HG03280 (cell line): ENCODE measurements at regions not wholly inside any gene's neighbourhood (a gene's known extent, or its start where the extent isn't known, plus 50 kb on each side); places are given as distances from the start of the nearest gene placed in this dataset.

Source experiments
- ATAC-seq: cut with Tn5 transposase; IDR thresholded peaks from one replicate; pipeline ENCODE4 v1.9.1; 2021; ENCODE audit warnings: mild to moderate bottlenecking, moderate library complexity; ENCODE audit not compliant: unreplicated experiment

DNA sequence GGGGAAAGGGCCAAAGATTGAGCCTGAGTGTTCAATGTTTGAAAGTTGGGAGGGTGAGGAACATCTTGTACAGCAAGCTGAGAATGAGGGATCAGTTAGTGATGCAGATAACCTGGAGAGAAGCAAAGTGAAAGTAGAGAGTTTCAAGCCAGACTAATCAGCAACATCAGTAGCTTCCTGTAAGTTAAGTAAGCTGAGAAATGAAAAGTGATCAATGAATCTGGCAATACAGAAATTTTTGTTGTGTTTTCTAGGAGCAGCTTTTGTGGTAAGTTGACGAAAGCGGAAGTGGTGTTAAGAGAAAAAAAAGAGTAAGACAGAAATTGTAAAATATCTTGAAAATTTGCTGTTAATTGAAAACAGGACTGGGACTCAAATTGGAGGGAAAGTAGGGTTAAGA, 855.5 kb upstream of the MAP3K7 start:
- no peak for ATAC-seq

DNA sequence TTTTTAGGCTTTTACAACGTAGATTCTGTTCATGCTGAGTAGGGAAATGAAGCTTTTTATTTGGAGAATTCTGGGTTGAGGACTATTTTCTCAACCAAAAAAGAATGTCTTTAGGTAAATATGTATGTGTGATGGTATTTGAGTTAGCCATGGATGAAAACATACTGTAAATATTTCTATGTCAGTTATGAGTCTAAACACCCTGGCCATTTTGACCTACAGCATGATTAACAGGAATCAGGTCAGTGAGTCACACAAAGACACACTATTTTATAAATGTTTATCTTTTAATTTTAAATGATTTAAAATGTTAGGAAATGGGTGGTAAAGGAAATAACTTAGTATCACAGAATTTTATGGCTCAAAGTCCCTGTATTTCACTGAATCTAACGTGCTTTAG, 851.7 kb upstream of the MAP3K7 start:
- ATAC-seq = no peak

- ATAC-seq = no peak
Measured at GRCh38 chr6:91437315-91437729, 850.5 kb upstream of the MAP3K7 start.

DNA sequence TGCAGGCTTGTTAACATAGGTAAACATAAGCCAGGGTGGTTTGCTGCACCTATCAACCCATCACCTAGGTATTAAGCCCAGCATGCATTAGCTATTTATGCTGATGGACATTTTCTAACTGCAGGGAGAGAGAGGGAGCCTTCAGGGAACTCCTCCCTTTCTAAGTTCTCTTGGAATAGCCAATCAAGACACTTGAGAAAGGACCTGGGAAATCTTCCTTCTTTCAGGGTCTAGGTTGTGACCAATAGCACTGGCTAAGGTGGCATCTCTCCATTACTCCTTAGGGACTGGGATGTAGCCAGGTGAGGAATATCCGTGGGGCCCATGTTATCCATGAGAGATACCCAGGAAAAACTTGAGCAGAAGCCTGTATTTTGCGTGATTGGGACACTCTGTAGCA, 849.6 kb upstream of the MAP3K7 start:
- no peak for ATAC-seq

GRCh38 chr6:91435630-91436029, 848.8 kb upstream of the MAP3K7 start:
- no peak for ATAC-seq

DNA sequence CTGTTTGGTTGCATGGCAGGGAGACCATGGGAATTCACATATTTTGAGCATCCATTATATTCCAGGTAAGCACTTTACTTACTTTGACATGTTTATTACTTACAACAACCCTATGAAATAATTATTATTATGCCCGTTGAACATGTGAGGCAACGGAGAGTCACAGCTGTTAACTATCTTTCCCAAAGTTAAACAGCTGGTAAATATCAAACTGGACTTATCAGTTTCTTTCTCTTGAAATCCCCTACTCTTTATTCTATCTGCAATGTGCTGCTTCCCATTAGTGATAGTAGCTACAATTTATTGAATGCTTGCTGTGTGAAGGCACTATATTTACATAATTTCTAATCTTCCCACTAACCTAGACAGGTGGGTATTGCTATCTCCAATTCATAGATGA, 847.7 kb upstream of the MAP3K7 start:
- ATAC-seq = no peak

DNA sequence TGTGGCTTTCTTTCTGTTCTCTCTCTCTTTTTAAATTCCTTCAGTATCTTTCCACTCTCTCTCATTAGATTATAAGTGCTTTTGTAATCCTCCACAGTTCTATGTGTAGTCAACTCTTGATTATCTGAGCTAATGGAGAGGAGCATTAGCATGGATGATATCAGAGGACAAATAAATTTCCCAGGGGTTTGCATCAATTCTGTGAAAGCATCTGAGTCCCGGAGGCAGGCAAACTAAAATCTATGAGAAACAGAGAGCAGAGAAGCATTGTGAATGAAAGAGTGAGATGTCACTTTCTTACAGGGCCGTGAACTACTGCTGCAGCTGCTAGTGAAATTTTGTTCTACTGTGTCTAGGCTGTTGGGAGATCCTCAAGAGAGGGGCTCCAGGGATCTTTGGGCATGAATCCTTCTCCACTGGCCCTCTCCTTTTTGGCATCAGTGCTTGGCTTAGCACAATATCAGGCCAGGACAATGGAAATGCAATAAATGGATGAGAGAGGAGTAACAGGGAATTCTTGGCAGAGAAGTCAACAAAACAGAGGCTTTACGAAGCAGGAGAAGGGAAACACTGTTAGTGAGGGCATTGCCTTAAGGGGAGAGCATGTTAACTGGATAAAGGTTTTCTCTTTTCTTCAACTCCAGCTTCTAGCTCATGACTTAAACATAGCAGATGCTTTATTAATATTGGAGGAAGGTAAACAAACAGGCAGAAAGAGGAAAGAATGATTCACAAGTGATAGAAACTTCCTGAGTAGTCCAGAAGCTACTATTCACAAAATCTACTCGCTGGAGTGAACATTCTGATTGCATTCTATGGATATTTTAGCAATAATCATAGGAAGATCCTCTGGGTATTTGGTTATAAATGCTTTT, 847.0 kb upstream of the MAP3K7 start:
- no peak for ATAC-seq

- no peak for ATAC-seq
Measured at GRCh38 chr6:91428953-91429560, 842.2 kb upstream of the MAP3K7 start.

- ATAC-seq = no peak
Measured at GRCh38 chr6:91428296-91428695, 841.4 kb upstream of the MAP3K7 start.

DNA sequence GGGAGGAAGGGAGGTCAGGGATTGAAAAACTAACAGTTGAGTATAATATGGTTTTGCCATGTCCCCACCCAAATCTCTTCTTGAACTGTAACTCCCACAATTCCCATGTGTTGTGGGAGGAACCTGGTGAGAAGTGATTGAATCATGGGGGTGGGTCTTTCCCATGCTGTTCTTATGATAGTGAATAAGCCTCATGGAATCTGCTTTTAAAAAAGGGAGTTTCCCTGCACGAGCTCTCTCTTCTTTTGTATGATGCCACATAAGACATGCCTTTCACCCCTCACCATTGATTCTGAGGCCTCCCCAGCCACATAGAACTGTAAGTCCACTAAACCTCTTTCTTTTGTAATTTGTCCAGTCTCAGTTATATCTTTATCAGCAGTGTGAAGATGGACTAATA, 833.4 kb upstream of the MAP3K7 start:
- no peak for ATAC-seq

GRCh38 chr6:91415031-91415605, 828.2 kb upstream of the MAP3K7 start:
- ATAC-seq = no peak

DNA sequence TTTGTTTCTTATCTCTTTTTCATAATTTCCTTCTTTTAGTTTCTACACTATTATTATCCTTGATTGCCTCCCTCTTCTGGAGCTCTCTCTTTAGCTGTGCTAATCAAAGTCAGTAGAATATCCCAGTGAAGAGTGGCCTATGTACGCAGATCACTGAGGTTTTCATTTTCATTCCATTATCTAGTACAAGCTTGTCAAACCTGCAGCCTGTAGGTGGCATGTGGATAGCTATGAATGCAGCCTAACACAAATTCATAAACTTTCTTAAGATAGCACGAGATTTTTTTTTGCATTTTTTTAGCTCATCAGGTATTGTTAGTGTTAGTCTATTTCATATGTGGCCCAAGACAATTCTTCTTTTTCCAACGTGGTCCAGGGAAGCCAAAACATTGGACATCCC, 825.7 kb upstream of the MAP3K7 start:
- no peak for ATAC-seq

DNA sequence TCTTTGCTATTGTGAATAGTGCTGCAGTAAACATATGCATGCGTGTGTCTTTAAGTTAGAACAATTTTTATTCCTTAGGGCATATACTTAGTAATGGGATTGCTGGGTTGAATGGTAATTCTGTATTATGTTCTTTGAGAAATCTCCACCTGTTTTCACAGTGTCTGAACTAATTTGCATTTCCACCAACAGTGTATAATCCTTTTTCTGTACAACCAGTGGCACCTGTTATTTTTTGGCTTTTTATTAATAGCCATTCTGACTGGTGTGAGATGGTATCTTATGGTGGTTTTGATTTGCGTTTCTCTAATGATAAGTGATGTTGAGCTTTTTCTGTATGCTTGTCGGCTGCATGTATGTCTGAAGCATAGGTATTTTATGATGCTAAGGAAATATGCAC, 820.8 kb upstream of the MAP3K7 start:
- no peak for ATAC-seq

- ATAC-seq = no peak
Measured at GRCh38 chr6:91392951-91393350, 806.1 kb upstream of the MAP3K7 start.

- ATAC-seq = no peak
Measured at GRCh38 chr6:91387290-91388059, 800.6 kb upstream of the MAP3K7 start.

- no peak for ATAC-seq
Measured at GRCh38 chr6:91386204-91386603, 799.3 kb upstream of the MAP3K7 start.

- no peak for ATAC-seq
Measured at GRCh38 chr6:91383207-91383606, 796.3 kb upstream of the MAP3K7 start.

- ATAC-seq = no peak
Measured at GRCh38 chr6:91376686-91377085, 789.8 kb upstream of the MAP3K7 start.

GRCh38 chr6:91366781-91367180, 779.9 kb upstream of the MAP3K7 start:
- ATAC-seq = no peak

GRCh38 chr6:91358986-91359385, 772.1 kb upstream of the MAP3K7 start:
- no peak for ATAC-seq

GRCh38 chr6:91352878-91353277, 766.0 kb upstream of the MAP3K7 start:
- no peak for ATAC-seq
